Neural progenitor cell (in vitro differentiated cells): ENCODE measurements at regions not wholly inside any gene's neighbourhood (a gene's known extent, or its start where the extent isn't known, plus 50 kb on each side); places are given as distances from the start of the nearest gene placed in this dataset.

ENCODE experiments used
- DNase-seq: peaks from one replicate; pipeline ENCODE4 v3.0.0-alpha.2; 2016; ENCODE audit warnings: low spot score
- H2AFZ ChIP-seq: fragments of 200-600 bp; sonication (generic); replicated peaks from 2 replicates; pipeline ENCODE4 v1.6.1; 2016; ENCODE audit warnings: antibody characterized with exemption
- H3F3A ChIP-seq: fragments of 200-600 bp; sonication (generic); 2 replicates; pipeline ENCODE4 v1.6.1; 2016; ENCODE audit warnings: antibody characterized with exemption, low read depth
- H3K27ac ChIP-seq: fragments of 200-600 bp; sonication (generic); 2 replicates; pipeline ENCODE4 v1.5.1; 2016; ENCODE audit warnings: mild to moderate bottlenecking
- H3K27me3 ChIP-seq: fragments of 200-600 bp; sonication (generic); 2 replicates; pipeline ENCODE4 v1.6.1; 2016; ENCODE audit warnings: mild to moderate bottlenecking, moderate library complexity
- H3K36me3 ChIP-seq: fragments of 200-600 bp; sonication (generic); 2 replicates; pipeline ENCODE4 v1.5.1; 2016
- H3K4me1 ChIP-seq: fragments of 200-600 bp; sonication (generic); 2 replicates; pipeline ENCODE4 v1.6.1; 2016; ENCODE audit warnings: mixed run types
- H3K4me2 ChIP-seq: fragments of 200-600 bp; sonication (generic); 2 replicates; pipeline ENCODE4 v1.6.1; 2016
- H3K4me3 ChIP-seq: fragments of 200-600 bp; sonication (generic); 2 replicates; pipeline ENCODE4 v1.5.1; 2016
- H3K79me2 ChIP-seq: fragments of 200-600 bp; sonication (generic); 2 replicates; pipeline ENCODE4 v1.6.1; 2016; ENCODE audit warnings: low read depth
- H3K9ac ChIP-seq: fragments of 200-600 bp; sonication (generic); 2 replicates; pipeline ENCODE4 v1.6.1; 2016
- H3K9me3 ChIP-seq: fragments of 200-600 bp; sonication (generic); 2 replicates; pipeline ENCODE4 v1.5.1; 2016; ENCODE audit warnings: low read depth
- H4K20me1 ChIP-seq: fragments of 200-600 bp; sonication (generic); 2 replicates; pipeline ENCODE4 v1.6.1; 2016; ENCODE audit warnings: low read depth
- H3K27ac Mint-ChIP-seq: 3 replicates; pipeline ENCODE4 v1.8.0; 2021; ENCODE audit warnings: mixed read lengths
- H3K27me3 Mint-ChIP-seq: 2 replicates; pipeline ENCODE4 v1.8.0; 2022; ENCODE audit warnings: low read depth, mild to moderate bottlenecking, inconsistent platforms, moderate library complexity, mixed read lengths; ENCODE audit not compliant: insufficient read depth
- H3K36me3 Mint-ChIP-seq: 3 replicates; pipeline ENCODE4 v1.8.0; 2021; ENCODE audit warnings: mixed read lengths
- H3K4me1 Mint-ChIP-seq: 3 replicates; pipeline ENCODE4 v1.8.0; 2021; ENCODE audit warnings: mixed read lengths
- H3K4me3 Mint-ChIP-seq: 3 replicates; pipeline ENCODE4 v1.8.0; 2021; ENCODE audit warnings: mild to moderate bottlenecking, moderate library complexity, mixed read lengths
- H3K9me3 Mint-ChIP-seq: 3 replicates; pipeline ENCODE4 v1.8.0; 2020; ENCODE audit warnings: mixed read lengths
- CTCF ChIP-seq: fragments of 200-600 bp; sonication (generic); IDR thresholded peaks from 2 replicates; pipeline ENCODE4 v1.5.1; 2017; ENCODE audit warnings: antibody characterized with exemption, mild to moderate bottlenecking
- EZH2 ChIP-seq: fragments of 200-600 bp; sonication (generic); IDR thresholded peaks from 2 replicates; pipeline ENCODE4 v1.6.1; 2017; ENCODE audit warnings: antibody characterized with exemption, mild to moderate bottlenecking, moderate library complexity
- EZH2phosphoT487 ChIP-seq: fragments of 200-600 bp; sonication (generic); IDR thresholded peaks from 2 replicates; pipeline ENCODE4 v1.6.1; 2017; ENCODE audit warnings: antibody characterized with exemption

DNA sequence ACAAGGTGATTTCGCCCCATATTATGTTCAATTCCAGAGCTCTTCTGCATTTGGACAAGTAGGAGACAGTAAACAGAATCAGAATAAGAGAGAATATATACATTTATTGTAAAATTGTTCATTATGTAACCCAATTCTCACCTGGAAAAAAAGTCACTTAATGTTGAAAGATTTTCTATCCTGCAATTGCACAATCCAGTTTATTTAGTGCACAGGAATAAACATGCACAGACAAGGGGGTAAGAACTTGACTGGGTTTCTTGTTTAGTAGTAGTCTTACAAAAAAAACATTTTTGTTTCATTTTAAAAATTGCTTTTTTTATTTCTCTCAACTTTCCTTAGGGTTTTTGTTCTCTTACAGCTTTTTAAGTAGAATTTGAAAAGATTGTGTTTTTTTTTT lies 126.6 kb downstream of the SAMD9 start:
- no peak overlapping the region for H3K4me2 ChIP-seq
- no peak for DNase-seq
- Mint-ChIP-seq H3K9me3 (peaks cover 12% of the 10 kb centered on the region), H3K27ac (no peak overlapping the region), H3K4me1 (peaks cover 16% of the 10 kb centered on the region), H3K36me3 (no peaks in the 10 kb centered on the region), H3K27me3 (peaks cover 2% of the 10 kb centered on the region), H3K4me3 (no peak overlapping the region)
- H3K4me1 ChIP-seq: no peaks in the 10 kb centered on the region
- TF ChIP-seq CTCF (no peak), EZH2phosphoT487 (no peak), EZH2 (no peak)
- H3K79me2 ChIP-seq: no peaks in the 10 kb centered on the region
- H4K20me1 ChIP-seq: no peaks in the 10 kb centered on the region
- no peak overlapping the region for H3K9ac ChIP-seq
- no peak overlapping the region for H3K27ac ChIP-seq
- H2AFZ ChIP-seq: no peak overlapping the region
- no peaks in the 10 kb centered on the region for H3K36me3 ChIP-seq
- H3K4me3 ChIP-seq: no peak overlapping the region
- H3K9me3 ChIP-seq: no peaks in the 10 kb centered on the region
- no peaks in the 10 kb centered on the region for H3K27me3 ChIP-seq
- no peaks in the 10 kb centered on the region for H3F3A ChIP-seq

- no peak overlapping the region for H3K4me3 Mint-ChIP-seq
- H3K4me1 Mint-ChIP-seq: peaks cover 16% of the 10 kb centered on the region
- no peaks in the 10 kb centered on the region for H3K36me3 Mint-ChIP-seq
Observed at GRCh38 chr7:92988941-92989545, 128.7 kb downstream of the SAMD9 start.

GRCh38 chr7:92988051-92988450 lies 129.7 kb downstream of the SAMD9 start:
- H3K9ac ChIP-seq: no peak overlapping the region
- H3K27ac ChIP-seq: no peak overlapping the region
- no peaks in the 10 kb centered on the region for H4K20me1 ChIP-seq
- no peaks in the 10 kb centered on the region for H3F3A ChIP-seq
- TF ChIP-seq EZH2 (no peak), CTCF (peak; percentile 48), EZH2phosphoT487 (no peak)
- H3K9me3 Mint-ChIP-seq: peaks cover 21% of the 10 kb centered on the region
- no peak overlapping the region for H3K4me3 ChIP-seq
- H3K27ac Mint-ChIP-seq: no peak overlapping the region
- H3K27me3 Mint-ChIP-seq: peaks cover 2% of the 10 kb centered on the region
- no peaks in the 10 kb centered on the region for H3K27me3 ChIP-seq
- H3K36me3 Mint-ChIP-seq: no peaks in the 10 kb centered on the region
- H3K4me1 ChIP-seq: no peaks in the 10 kb centered on the region
- peaks cover 16% of the 10 kb centered on the region for H3K4me1 Mint-ChIP-seq
- no peak overlapping the region for H2AFZ ChIP-seq
- no peaks in the 10 kb centered on the region for H3K36me3 ChIP-seq
- no peaks in the 10 kb centered on the region for H3K79me2 ChIP-seq
- no peak overlapping the region for H3K4me2 ChIP-seq
- no peaks in the 10 kb centered on the region for H3K9me3 ChIP-seq
- DNase-seq: peak; percentile 23
- no peak overlapping the region for H3K4me3 Mint-ChIP-seq

More at GRCh38 chr7:92988941-92989545, 128.7 kb downstream of the SAMD9 start:
- Mint-ChIP-seq H3K9me3 (peaks cover 19% of the 10 kb centered on the region), H3K27me3 (peaks cover 2% of the 10 kb centered on the region), H3K27ac (no peak overlapping the region)
- Histone ChIP-seq H3K4me1 (no peaks in the 10 kb centered on the region), H3K36me3 (no peaks in the 10 kb centered on the region), H3K79me2 (no peaks in the 10 kb centered on the region), H3K4me3 (no peak overlapping the region), H3K27ac (no peak overlapping the region), H4K20me1 (no peaks in the 10 kb centered on the region), H3F3A (no peaks in the 10 kb centered on the region), H3K9ac (no peak overlapping the region), H2AFZ (no peak overlapping the region), H3K27me3 (no peaks in the 10 kb centered on the region), H3K4me2 (no peak overlapping the region), H3K9me3 (no peaks in the 10 kb centered on the region)
- no peak for TF ChIP-seq EZH2phosphoT487
- DNase-seq: no peak

GRCh38 chr7:92987538-92987937 lies 130.2 kb downstream of the SAMD9 start:
- H3K9ac ChIP-seq: no peak overlapping the region
- H2AFZ ChIP-seq: no peak overlapping the region
- no peak overlapping the region for H3K4me2 ChIP-seq
- Mint-ChIP-seq H3K36me3 (no peaks in the 10 kb centered on the region), H3K4me3 (no peak overlapping the region), H3K9me3 (peaks cover 22% of the 10 kb centered on the region), H3K27me3 (peaks cover 2% of the 10 kb centered on the region), H3K4me1 (peaks cover 15% of the 10 kb centered on the region), H3K27ac (no peak overlapping the region)
- no peaks in the 10 kb centered on the region for H3K4me1 ChIP-seq
- no peaks in the 10 kb centered on the region for H3K27me3 ChIP-seq
- DNase-seq: no peak
- no peaks in the 10 kb centered on the region for H3F3A ChIP-seq
- H3K79me2 ChIP-seq: no peaks in the 10 kb centered on the region
- no peaks in the 10 kb centered on the region for H3K36me3 ChIP-seq
- no peaks in the 10 kb centered on the region for H3K9me3 ChIP-seq
- no peak overlapping the region for H3K4me3 ChIP-seq
- no peak overlapping the region for H3K27ac ChIP-seq
- H4K20me1 ChIP-seq: no peaks in the 10 kb centered on the region
- TF ChIP-seq EZH2phosphoT487 (no peak), CTCF (no peak), EZH2 (no peak)
